GM18499 (cell line): ENCODE measurements at regions not wholly inside any gene's neighbourhood (a gene's known extent, or its start where the extent isn't known, plus 50 kb on each side); places are given as distances from the start of the nearest gene placed in this dataset.
"Not testable (repeated sequence)": the region's sequence is repeated elsewhere in the genome, so short reads cannot be mapped to it uniquely, and the experiment has no call there.

Source experiments
- ATAC-seq: cut with Tn5 transposase; IDR thresholded peaks from one replicate; pipeline ENCODE4 v1.9.1; 2021; ENCODE audit warnings: moderate number of reproducible peaks; ENCODE audit not compliant: insufficient read depth, unreplicated experiment

GRCh38 chr13:42396901-42397655 is 125.1 kb downstream of the AKAP11 start:
- no peak for ATAC-seq

DNA sequence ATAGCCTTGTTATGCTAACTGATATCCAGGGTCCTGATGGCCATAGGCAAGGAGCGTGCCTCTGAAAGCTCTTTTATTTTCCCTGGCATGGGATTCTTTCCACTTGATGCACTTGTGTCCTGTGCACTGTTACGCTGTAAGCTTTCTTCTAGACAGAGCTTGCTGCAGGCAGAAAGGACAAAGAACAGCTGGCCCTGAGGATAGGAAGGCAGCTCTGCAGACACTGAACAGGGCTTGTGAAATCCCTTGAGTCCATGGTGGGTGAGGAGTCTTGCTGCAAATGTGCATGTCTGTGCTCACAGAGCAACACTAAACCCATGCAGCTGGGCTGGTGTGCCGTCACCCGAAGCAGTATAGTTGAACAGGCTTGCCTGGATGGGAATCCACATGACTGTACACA is 126.6 kb downstream of the AKAP11 start:
- ATAC-seq = no peak

DNA sequence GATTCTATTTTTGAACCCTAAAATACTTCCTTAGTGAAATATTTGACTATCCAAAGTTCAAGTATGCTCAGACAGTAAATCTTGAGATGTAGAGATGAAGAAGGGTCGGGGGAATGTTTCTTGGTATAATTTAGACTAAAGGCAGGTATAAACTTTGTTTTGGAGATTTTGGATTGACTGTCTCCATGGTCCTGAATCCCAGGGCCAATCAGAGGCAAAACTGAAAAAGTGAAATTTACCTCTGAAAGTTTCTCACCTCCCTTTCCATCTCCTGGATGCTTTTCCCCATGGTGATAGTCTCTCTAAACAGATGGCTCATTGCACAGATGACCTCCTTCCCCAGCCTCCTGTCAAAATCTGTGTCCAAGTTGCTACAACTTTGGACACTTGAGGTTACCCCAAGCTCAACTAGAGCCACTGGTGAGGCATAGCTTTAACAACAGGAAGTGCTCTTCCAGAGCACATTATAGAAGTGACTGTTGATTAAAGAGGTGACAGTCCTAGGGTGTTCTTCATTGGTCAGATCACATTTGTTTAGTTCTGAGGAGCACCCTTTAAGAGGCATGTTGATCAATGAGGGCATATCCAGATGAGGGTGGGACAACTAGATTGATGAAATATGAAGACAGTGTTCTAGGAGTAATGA is 128.4 kb downstream of the AKAP11 start:
- no peak for ATAC-seq

- no peak for ATAC-seq
These were observed 129.4 kb downstream of the AKAP11 start for GRCh38 chr13:42401376-42401775.

GRCh38 chr13:42405665-42406390 is 133.9 kb downstream of the AKAP11 start:
- peak; percentile 59 for ATAC-seq

DNA sequence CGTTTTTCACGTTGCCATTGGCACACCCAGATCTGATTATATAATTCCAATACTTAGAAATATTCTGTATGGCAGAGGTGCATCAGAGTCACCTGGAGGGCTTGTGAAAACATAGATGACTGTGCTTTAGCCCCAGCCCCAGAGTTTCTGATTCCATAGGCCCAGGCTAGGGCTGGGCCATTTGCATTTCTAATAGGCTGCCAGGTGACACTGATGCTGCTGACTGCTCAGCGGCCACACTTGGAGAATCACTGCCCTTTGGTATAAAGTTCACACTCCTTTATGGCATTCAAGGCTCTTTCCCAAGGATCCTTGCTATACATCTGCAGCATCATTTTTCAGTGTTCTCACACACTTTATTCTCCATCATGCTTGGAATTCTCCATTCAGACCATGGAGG is 137.1 kb downstream of the AKAP11 start:
- ATAC-seq = no peak

GRCh38 chr13:42409551-42409950 is 137.6 kb downstream of the AKAP11 start:
- ATAC-seq = no peak

- ATAC-seq = no peak
These were observed 141.0 kb downstream of the AKAP11 start for GRCh38 chr13:42412812-42413483.

DNA sequence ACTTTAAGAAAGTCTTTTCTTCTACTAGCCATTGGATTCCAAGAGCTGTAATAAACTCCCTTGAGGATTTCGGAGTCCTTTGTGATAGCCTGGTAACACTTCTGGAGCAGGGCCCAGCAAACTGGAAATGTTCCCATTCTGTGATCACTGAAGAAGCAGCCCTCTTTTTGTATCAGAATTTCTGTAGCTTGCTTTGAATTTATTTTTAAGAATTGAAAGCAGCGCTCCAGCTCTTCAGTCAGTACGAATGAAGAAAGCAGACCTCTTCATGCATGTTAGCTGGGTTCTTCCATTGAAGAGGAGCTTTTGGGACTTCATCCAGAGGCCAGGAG is 141.5 kb downstream of the AKAP11 start:
- no peak for ATAC-seq

DNA sequence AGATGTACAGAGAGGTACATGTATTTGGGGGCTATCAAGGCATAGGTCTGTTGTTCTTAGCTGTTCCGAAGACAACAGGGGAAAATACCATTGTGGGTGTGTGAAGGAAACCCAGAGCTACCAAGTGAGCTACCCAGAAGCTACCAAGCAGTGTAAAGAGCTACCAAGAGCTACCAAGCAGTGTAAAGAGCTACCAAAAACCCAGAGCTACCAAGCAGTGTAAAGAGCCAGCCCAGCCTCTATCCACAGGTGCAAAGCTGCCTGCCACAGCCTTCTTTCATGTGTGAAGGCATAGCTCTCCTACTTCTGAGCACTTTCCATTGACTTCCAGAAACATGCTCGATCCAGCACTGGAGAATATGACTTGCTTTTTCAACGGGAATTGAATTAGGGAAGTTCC is 145.7 kb downstream of the AKAP11 start:
- no peak for ATAC-seq

- no peak for ATAC-seq
These were observed 146.2 kb downstream of the AKAP11 start for GRCh38 chr13:42418184-42418583.

GRCh38 chr13:42420304-42420703 is 148.4 kb downstream of the AKAP11 start:
- no peak for ATAC-seq

DNA sequence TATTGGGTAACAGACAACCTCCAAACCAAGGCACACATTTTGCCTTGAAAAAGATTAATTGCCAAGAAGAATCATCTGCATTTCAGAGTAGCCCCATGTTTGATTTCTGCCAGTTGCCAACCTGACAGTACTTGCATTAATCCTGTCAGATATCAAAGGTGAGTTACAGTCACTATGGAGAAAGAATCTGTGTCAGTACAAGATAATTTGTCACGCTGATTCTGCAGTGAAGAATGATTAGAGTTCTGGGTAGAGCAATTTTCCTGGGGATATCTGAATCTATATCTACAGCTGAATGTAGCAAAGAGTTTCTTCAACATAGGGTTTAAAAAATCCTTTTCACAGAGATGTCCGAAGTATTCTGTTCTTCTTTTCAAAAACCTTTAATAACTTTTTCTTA is 150.7 kb downstream of the AKAP11 start:
- ATAC-seq = no peak

DNA sequence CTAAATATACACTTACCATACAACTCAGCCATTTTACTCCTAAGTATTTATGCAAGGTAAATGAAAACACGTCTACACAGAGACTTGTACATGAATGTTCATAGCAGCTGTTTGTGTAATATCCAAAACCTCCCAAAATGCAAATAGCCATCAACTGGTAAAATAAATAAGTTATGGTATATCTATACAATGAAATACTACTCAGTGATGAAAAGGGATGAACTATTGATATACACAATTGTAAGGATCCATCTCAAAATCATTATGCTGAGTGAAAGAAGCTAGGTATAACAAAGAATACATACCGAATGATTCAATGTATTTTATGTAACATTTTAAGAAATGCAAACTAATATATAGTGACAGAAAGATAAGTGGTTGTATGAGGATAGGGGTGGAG is 149.8 kb upstream of the TNFSF11 start:
- no peak for ATAC-seq

DNA sequence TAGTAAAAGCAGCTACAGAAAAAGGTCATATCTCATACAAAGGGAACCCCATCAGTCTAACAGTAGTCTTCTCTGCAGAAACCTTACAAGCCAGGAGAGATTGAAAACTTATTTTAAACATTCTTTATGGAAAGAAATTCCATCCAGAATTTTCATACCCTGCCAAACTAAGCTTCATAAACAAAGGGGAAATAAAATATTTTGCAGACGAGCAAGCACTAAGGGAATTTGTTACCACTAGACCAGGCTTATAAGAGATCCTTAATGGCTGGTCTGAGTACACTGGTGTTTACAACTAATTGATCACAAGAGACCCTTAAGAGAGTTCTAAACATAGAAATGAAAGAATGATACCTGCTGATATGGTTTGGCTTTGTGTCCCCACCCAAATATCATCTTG is 128.6 kb upstream of the TNFSF11 start:
- no peak for ATAC-seq

- ATAC-seq = not testable (repeated sequence)
These were observed 127.4 kb upstream of the TNFSF11 start for GRCh38 chr13:42446597-42446996.

GRCh38 chr13:42453091-42453645 is 120.8 kb upstream of the TNFSF11 start:
- no peak for ATAC-seq

GRCh38 chr13:42454749-42455148 is 119.2 kb upstream of the TNFSF11 start:
- ATAC-seq = no peak

DNA sequence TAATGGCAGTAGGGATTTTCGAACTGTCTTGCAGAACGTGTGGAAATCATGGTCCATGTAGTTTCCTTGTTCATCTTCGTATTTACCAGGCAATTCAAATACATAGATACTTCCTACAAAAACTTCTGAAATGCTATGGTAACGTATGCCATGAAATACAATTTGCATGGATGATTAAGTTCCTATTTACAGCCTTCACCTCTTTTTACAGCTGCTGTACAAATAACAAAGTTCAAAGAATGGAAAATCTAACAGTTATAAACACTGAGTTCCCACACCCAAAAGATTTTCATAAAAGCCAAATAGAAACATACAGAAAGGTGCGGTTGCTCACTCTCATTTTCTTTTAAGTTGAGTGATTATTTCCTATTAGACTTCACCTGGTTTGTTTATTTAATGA is 115.8 kb upstream of the TNFSF11 start:
- no peak for ATAC-seq

- no peak for ATAC-seq
These were observed 107.8 kb upstream of the TNFSF11 start for GRCh38 chr13:42466123-42466522.

- no peak for ATAC-seq
These were observed 107.3 kb upstream of the TNFSF11 start for GRCh38 chr13:42466609-42467008.
